HepG2 (cell line): ENCODE measurements at regions not wholly inside any gene's neighbourhood (a gene's known extent, or its start where the extent isn't known, plus 50 kb on each side); places are given as distances from the start of the nearest gene placed in this dataset.
A peak's percentile ranks its signal among the peaks of the same experiment; 100 is the strongest.

ENCODE experiments used
- ATAC-seq: fragments of 200-7000 bp; cut with Tn5 transposase; 3 replicates; pipeline ENCODE4 v1.9.1; 2020; ENCODE audit warnings: mild to moderate bottlenecking, moderate library complexity
- BruUV-seq: library from RNA; stranded (reverse); fragments of 400-500 nt; replicated peaks from 2 replicates; lab custom pipeline; 2021; lab: Mats Ljungman, UMichigan
- CTCF ChIA-PET: fragments of 300-600 bp; formaldehyde crosslinking; extraction: SDS; loops from one replicate; lab custom pipeline; 2021; ENCODE audit warnings: low total read pairs, inconsistent platforms, low intra/inter-chr PET ratio; lab: Yijun Ruan, JAX
- POLR2A ChIA-PET: fragments of 350-600 bp; sonication (Branson Sonifier 250); formaldehyde crosslinking; loops from one replicate; lab custom pipeline; 2020; ENCODE audit warnings: antibody characterized with exemption, inconsistent platforms; lab: Yijun Ruan, JAX
- DNase-seq: peaks from one replicate; pipeline ENCODE4 v3.0.0-alpha.2; 2015; ENCODE audit warnings: low spot score
- FAIRE-seq: peaks from 3 replicates; lab custom pipeline; 2011; peaks lifted over from hg19 to GRCh38; lab: Jason Lieb, UNC
- H2AFZ ChIP-seq: one replicate; pipeline ENCODE4 v1.6.1; 2011; ENCODE audit warnings: low read length, inconsistent platforms
- H3K27ac ChIP-seq: fragments of 300-600 bp; 3 replicates; pipeline ENCODE4 v1.8.0; 2011; ENCODE audit warnings: mixed run types, mild to moderate bottlenecking, mixed read lengths, low read length, inconsistent platforms; ENCODE audit not compliant: insufficient read depth; ENCODE audit errors: extremely low read length
- H3K27me3 ChIP-seq, 2 experiments: fragments of 200-600 bp in 1 of 2; 2 replicates in 1 of 2; 3 replicates in 1 of 2; pipeline versions ENCODE4 v1.6.0 to v1.8.0; 2011; ENCODE audit warnings: low read length in 2 of 2, mild to moderate bottlenecking in 2 of 2, moderate library complexity in 2 of 2, inconsistent platforms in 1 of 2; ENCODE audit not compliant: insufficient read depth in 2 of 2, control insufficient read depth in 1 of 2
- H3K36me3 ChIP-seq, 2 experiments: fragments of 200-600 bp in 1 of 2; replicated peaks in 1 of 2; 2 replicates in 1 of 2; 3 replicates in 1 of 2; pipeline versions ENCODE4 v1.5.1 to v1.8.0; 2011; ENCODE audit warnings: low read length in 2 of 2, inconsistent platforms in 1 of 2; ENCODE audit not compliant: insufficient read depth in 2 of 2, control insufficient read depth in 1 of 2
- H3K4me1 ChIP-seq: 2 replicates; pipeline ENCODE4 v1.5.1; 2012; ENCODE audit warnings: low read length, inconsistent platforms; ENCODE audit not compliant: insufficient read depth
- H3K4me2 ChIP-seq: 2 replicates; pipeline ENCODE4 v1.6.0; 2011; ENCODE audit warnings: low read depth, low read length, inconsistent platforms
- H3K4me3 ChIP-seq, 3 experiments: fragments of 200-600 bp in 1 of 3; sonication (generic), shearing (Covaris generic) in 1 of 3; replicated peaks in 1 of 3; 2 replicates each; pipeline ENCODE4 v1.5.1; 2011 to 2016; ENCODE audit warnings: low read length in 3 of 3, inconsistent platforms in 2 of 3, low read depth in 2 of 3, mild to moderate bottlenecking in 2 of 3, control low read depth in 1 of 3, mixed read lengths in 1 of 3; ENCODE audit not compliant: insufficient read depth in 1 of 3
- H3K79me2 ChIP-seq: one replicate; pipeline ENCODE4 v1.6.1; 2011; ENCODE audit warnings: low read length, inconsistent platforms; ENCODE audit not compliant: insufficient read depth
- H3K9ac ChIP-seq: 2 replicates; pipeline ENCODE4 v1.6.0; 2011; ENCODE audit warnings: mild to moderate bottlenecking, low read depth, low read length, inconsistent platforms; ENCODE audit not compliant: insufficient read depth
- H3K9me3 ChIP-seq: 2 replicates; pipeline ENCODE4 v1.5.1; 2012; ENCODE audit warnings: mild to moderate bottlenecking, low read length
- H4K20me1 ChIP-seq: 2 replicates; pipeline ENCODE4 v1.6.0; 2011; ENCODE audit warnings: inconsistent platforms, mild to moderate bottlenecking, low read length, moderate library complexity; ENCODE audit not compliant: insufficient read depth
- CBX2 ChIP-seq, 2 experiments: fragments of 200-600 bp in 1 of 2; sonication (generic); formaldehyde crosslinking in 1 of 2; IDR thresholded peaks; 2 replicates each; pipeline versions ENCODE4 v1.7.0 to v1.8.1; 2018 to 2022; ENCODE audit warnings: low read depth in 2 of 2, low read length in 1 of 2, mild to moderate bottlenecking in 1 of 2, missing genetic modification reagents in 1 of 2
- GFI1 ChIP-seq: sonication (generic); formaldehyde crosslinking; IDR thresholded peaks from 2 replicates; pipeline ENCODE4 v1.5.0; 2020; ENCODE audit warnings: missing genetic modification reagents, mild to moderate bottlenecking, borderline replicate concordance
- NFIB ChIP-seq: sonication (generic); formaldehyde crosslinking; IDR thresholded peaks from 2 replicates; pipeline ENCODE4 v1.9.0; 2021; ENCODE audit warnings: missing genetic modification reagents, mild to moderate bottlenecking, borderline replicate concordance
- PAX8 ChIP-seq: sonication (generic); formaldehyde crosslinking; IDR thresholded peaks from 2 replicates; pipeline ENCODE4 v1.8.0; 2022; ENCODE audit warnings: mild to moderate bottlenecking, missing genetic modification reagents, borderline replicate concordance
- PHB2 ChIP-seq: fragments of 450-650 bp; IDR thresholded peaks from 2 replicates; pipeline ENCODE4 v1.6.1; 2018; ENCODE audit not compliant: partially characterized antibody
- RAD51 ChIP-seq: fragments of 450-650 bp; IDR thresholded peaks from 2 replicates; pipeline ENCODE4 v1.6.1; 2016; ENCODE audit warnings: borderline replicate concordance
- RARG ChIP-seq: sonication (generic); formaldehyde crosslinking; IDR thresholded peaks from 2 replicates; pipeline ENCODE4 v1.4.0; 2020; ENCODE audit warnings: low read depth, mild to moderate bottlenecking, missing genetic modification reagents
- SMAD1 ChIP-seq: sonication (generic); formaldehyde crosslinking; IDR thresholded peaks from 2 replicates; pipeline ENCODE4 v1.4.0; 2020; ENCODE audit warnings: missing genetic modification reagents, low read depth, mild to moderate bottlenecking, borderline replicate concordance
- SOX6 ChIP-seq, 2 experiments: fragments of 450-650 bp in 1 of 2; sonication (generic) in 1 of 2; formaldehyde crosslinking in 1 of 2; IDR thresholded peaks; 2 replicates each; pipeline versions ENCODE4 v1.4.0 to v1.6.1; 2017 to 2020; ENCODE audit warnings: antibody characterized with exemption in 1 of 2, mild to moderate bottlenecking in 1 of 2, missing genetic modification reagents in 1 of 2
- SRY ChIP-seq: sonication (generic); formaldehyde crosslinking; IDR thresholded peaks from 2 replicates; pipeline ENCODE4 v1.8.0; 2022; ENCODE audit warnings: mild to moderate bottlenecking, missing genetic modification reagents
- ZNF282 ChIP-seq: fragments of 450-650 bp; IDR thresholded peaks from 2 replicates; pipeline ENCODE4 v1.6.1; 2018; ENCODE audit not compliant: partially characterized antibody
- ZNF446 ChIP-seq: sonication (generic); formaldehyde crosslinking; IDR thresholded peaks from 2 replicates; pipeline ENCODE4 v1.5.0; 2020; ENCODE audit warnings: mild to moderate bottlenecking, missing genetic modification reagents
- WGBS: methylation state at CpG from one replicate; pipeline ENCODE4 v1.1.6; 2017; ENCODE audit warnings: low lambda C conversion rate; 5-methylcytosine and 5-hydroxymethylcytosine counted together
- in situ Hi-C: cut with HindIII; loops from 2 replicates; pipeline ENCODE4 v1.10.0; 2017; ENCODE audit warnings: low pct_unique_long_range_greater_than_20kb; ENCODE audit not compliant: extremely low pct_ligation_motif_present
- intact Hi-C: fragments of 100-400 bp; cut with micrococcal nuclease; formaldehyde crosslinking; loops from one replicate; pipeline ENCODE4 v1.10.0; 2022; ENCODE audit not compliant: unreplicated experiment
- TF ChIP-seq, protein P1 (sequence below): sonication (generic); formaldehyde crosslinking; IDR thresholded peaks from 2 replicates; pipeline ENCODE4 v1.4.0; 2020; ENCODE audit warnings: mild to moderate bottlenecking, missing genetic modification reagents, borderline replicate concordance

- FAIRE-seq (no peak), ATAC-seq (no peak), DNase-seq (no peak)
- no TSS peak for BruUV-seq
- no peaks in the 10 kb centered on the region for H3K79me2 ChIP-seq
- no peaks in the 10 kb centered on the region for H3K36me3 ChIP-seq
- in situ Hi-C loops (no loop called here), intact Hi-C loops (no loop called here)
- no peaks in the 10 kb centered on the region for H3K9me3 ChIP-seq
- no peak overlapping the region for H3K27ac ChIP-seq
- no peak overlapping the region for H3K4me3 ChIP-seq
- no peak overlapping the region for H3K9ac ChIP-seq
- H4K20me1 ChIP-seq = no peaks in the 10 kb centered on the region
- H3K4me2 ChIP-seq = no peak overlapping the region
- TF ChIP-seq PAX8 (CRISPR knock-in tag) (no peak), RARG (CRISPR knock-in tag) (no peak), GFI1 (no peak), NFIB (CRISPR knock-in tag) (no peak), SRY (CRISPR knock-in tag) (no peak)
- no peaks in the 10 kb centered on the region for H3K27me3 ChIP-seq
- H2AFZ ChIP-seq = no peak overlapping the region
- 12% methylated on average over 4 of the region's 4 CpGs for WGBS
- ChIA-PET POLR2A (no interaction called here), CTCF (no interaction called here)
- H3K4me1 ChIP-seq = no peaks in the 10 kb centered on the region
These were observed 101.2 kb downstream of the ARL4A start for GRCh38 chr7:12788591-12788990.

DNA sequence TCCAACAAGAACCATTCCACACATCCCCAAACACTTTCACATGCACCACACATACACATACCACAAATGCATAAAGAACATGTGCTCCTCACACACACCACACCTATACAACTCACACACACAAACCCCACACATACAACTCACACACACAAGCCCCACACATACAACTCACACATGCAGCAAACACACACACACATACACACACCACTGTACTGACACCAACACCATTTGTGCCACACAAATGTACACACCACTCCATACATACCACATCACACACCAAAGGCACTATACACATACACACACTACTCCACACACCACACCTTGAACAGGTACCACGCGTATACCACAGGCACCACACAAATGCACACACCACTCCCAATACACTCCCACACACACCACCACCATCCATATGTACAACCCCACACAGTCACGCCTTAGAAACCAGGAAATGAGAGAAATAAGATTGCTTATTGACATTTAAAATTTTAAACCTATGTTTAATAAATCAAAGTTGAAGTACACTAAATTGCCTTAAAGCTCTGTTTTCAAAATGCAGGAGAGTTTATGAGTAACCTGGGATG, 107.4 kb downstream of the ARL4A start:
- Histone ChIP-seq H3K9me3 (no peaks in the 10 kb centered on the region), H3K79me2 (no peaks in the 10 kb centered on the region), H3K27ac (no peak overlapping the region), H3K4me1 (no peaks in the 10 kb centered on the region), H3K36me3 (no peaks in the 10 kb centered on the region), H3K9ac (no peak overlapping the region), H3K4me2 (no peak overlapping the region), H4K20me1 (no peaks in the 10 kb centered on the region), H2AFZ (no peak overlapping the region), H3K4me3 (no peak overlapping the region), H3K27me3 (no peaks in the 10 kb centered on the region)
- ChIA-PET CTCF (no interaction called here), POLR2A (no interaction called here)
- 48% methylated on average over 3 of the region's 3 CpGs for WGBS
- in situ Hi-C loops = no loop called here
- FAIRE-seq (no peak), DNase-seq (no peak), ATAC-seq (no peak)
- intact Hi-C loops = no loop called here
- BruUV-seq = no TSS peak
- TF ChIP-seq RAD51 (0 out of 2 replicates have a peak, but pooled peaks have one; percentile 8), SOX6 (IDR thresholded peaks at IDR 0.05) (peak; percentile 50; the same call in 1 of the 2 replicates), SOX6 (CRISPR knock-in tag; IDR thresholded peaks at IDR 0.05) (no peak), PHB2 (peak; percentile 91), CBX2 (IDR thresholded peaks at IDR 0.05; ENCODE audit: low read depth, low read length) (no peak), CBX2 (CRISPR knock-in tag; IDR thresholded peaks at IDR 0.05; ENCODE audit: low read depth) (no peak), ZNF446 (no peak), SMAD1 (CRISPR knock-in tag) (no peak), ZNF282 (peak; percentile 58)
- TF ChIP-seq, protein P1, sequence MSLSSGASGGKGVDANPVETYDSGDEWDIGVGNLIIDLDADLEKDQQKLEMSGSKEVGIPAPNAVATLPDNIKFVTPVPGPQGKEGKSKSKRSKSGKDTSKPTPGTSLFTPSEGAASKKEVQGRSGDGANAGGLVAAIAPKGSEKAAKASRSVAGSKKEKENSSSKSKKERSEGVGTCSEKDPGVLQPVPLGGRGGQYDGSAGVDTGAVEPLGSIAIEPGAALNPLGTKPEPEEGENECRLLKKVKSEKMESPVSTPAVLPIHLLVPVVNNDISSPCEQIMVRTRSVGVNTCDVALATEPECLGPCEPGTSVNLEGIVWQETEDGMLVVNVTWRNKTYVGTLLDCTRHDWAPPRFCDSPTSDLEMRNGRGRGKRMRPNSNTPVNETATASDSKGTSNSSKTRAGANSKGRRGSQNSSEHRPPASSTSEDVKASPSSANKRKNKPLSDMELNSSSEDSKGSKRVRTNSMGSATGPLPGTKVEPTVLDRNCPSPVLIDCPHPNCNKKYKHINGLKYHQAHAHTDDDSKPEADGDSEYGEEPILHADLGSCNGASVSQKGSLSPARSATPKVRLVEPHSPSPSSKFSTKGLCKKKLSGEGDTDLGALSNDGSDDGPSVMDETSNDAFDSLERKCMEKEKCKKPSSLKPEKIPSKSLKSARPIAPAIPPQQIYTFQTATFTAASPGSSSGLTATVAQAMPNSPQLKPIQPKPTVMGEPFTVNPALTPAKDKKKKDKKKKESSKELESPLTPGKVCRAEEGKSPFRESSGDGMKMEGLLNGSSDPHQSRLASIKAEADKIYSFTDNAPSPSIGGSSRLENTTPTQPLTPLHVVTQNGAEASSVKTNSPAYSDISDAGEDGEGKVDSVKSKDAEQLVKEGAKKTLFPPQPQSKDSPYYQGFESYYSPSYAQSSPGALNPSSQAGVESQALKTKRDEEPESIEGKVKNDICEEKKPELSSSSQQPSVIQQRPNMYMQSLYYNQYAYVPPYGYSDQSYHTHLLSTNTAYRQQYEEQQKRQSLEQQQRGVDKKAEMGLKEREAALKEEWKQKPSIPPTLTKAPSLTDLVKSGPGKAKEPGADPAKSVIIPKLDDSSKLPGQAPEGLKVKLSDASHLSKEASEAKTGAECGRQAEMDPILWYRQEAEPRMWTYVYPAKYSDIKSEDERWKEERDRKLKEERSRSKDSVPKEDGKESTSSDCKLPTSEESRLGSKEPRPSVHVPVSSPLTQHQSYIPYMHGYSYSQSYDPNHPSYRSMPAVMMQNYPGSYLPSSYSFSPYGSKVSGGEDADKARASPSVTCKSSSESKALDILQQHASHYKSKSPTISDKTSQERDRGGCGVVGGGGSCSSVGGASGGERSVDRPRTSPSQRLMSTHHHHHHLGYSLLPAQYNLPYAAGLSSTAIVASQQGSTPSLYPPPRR (CRISPR knock-in tag) = no peak
